ENCODE measurements at regions not wholly inside any gene's neighbourhood (a gene's known extent, or its start where the extent isn't known, plus 50 kb on each side); places are given as distances from the start of the nearest gene placed in this dataset.

GRCh38 chr6:81806793-81807565, 54.5 kb upstream of the TENT5A start:
- no peak for TF ChIP-seq POLR2A (IDR thresholded peaks at IDR 0.05; ENCODE audit: low read depth, low read length)
- TF ChIP-seq CTCF (IDR thresholded peaks at IDR 0.05; ENCODE audit: extremely low read depth in 1 of 2, insufficient read depth in 1 of 2, low read depth in 1 of 2, low read length in 2 of 2) = no peak

Measured in endothelial cell of umbilical vein (primary cell).